ENCODE measurements at regions not wholly inside any gene's neighbourhood (a gene's known extent, or its start where the extent isn't known, plus 50 kb on each side); places are given as distances from the start of the nearest gene placed in this dataset.

DNA sequence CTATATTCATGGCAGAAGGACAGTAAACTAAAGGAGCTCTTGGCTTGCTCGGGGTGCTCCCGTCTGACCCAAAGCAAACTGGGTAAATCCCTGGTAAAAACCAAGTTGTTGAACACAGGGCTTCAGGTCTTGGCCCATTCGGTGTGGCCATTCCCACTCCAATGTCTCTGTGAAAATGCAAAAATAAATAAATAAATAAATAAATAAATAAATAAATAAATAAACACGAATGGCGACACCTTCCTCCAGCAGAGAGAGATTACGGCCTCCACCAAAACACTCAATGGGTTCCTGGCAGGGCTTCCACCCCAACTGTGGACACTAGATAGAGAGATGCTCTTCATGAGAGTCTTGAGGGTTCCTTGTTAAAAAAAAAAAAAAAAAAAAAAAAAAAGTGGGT is 325.3 kb downstream of the SOX9 start:
- TF ChIP-seq EZH2 (IDR thresholded peaks at IDR 0.05; ENCODE audit: borderline replicate concordance) = no peak
- TF ChIP-seq, protein P1, sequence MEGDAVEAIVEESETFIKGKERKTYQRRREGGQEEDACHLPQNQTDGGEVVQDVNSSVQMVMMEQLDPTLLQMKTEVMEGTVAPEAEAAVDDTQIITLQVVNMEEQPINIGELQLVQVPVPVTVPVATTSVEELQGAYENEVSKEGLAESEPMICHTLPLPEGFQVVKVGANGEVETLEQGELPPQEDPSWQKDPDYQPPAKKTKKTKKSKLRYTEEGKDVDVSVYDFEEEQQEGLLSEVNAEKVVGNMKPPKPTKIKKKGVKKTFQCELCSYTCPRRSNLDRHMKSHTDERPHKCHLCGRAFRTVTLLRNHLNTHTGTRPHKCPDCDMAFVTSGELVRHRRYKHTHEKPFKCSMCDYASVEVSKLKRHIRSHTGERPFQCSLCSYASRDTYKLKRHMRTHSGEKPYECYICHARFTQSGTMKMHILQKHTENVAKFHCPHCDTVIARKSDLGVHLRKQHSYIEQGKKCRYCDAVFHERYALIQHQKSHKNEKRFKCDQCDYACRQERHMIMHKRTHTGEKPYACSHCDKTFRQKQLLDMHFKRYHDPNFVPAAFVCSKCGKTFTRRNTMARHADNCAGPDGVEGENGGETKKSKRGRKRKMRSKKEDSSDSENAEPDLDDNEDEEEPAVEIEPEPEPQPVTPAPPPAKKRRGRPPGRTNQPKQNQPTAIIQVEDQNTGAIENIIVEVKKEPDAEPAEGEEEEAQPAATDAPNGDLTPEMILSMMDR (IDR thresholded peaks at IDR 0.05; ENCODE audit: poor library complexity) = no peak
- TF ChIP-seq EZH2phosphoT487 (IDR thresholded peaks at IDR 0.05; ENCODE audit: low read depth, severe bottlenecking, unreplicated experiment) = no peak
